ENCODE measurements at regions not wholly inside any gene's neighbourhood (a gene's known extent, or its start where the extent isn't known, plus 50 kb on each side); places are given as distances from the start of the nearest gene placed in this dataset.

DNA sequence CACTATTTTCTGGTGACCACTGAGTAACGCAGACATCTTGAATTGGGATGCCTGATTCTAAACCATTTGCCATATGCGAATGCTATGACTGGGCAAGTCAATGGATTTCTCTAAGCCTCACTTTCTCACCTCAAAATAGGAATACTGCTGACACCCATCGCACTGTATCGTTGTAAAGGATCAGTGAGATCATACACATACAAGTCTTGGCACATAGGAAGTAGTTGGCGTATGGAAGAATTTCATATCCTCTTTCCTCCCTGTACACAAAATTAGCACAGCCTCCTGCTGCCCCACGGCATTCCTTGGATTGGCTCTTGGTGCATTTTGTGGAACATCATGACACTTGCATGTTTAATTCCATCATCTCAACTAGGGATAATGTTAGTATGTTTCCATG, 366.9 kb downstream of the CMPK2 start:
- TF ChIP-seq, protein P1, sequence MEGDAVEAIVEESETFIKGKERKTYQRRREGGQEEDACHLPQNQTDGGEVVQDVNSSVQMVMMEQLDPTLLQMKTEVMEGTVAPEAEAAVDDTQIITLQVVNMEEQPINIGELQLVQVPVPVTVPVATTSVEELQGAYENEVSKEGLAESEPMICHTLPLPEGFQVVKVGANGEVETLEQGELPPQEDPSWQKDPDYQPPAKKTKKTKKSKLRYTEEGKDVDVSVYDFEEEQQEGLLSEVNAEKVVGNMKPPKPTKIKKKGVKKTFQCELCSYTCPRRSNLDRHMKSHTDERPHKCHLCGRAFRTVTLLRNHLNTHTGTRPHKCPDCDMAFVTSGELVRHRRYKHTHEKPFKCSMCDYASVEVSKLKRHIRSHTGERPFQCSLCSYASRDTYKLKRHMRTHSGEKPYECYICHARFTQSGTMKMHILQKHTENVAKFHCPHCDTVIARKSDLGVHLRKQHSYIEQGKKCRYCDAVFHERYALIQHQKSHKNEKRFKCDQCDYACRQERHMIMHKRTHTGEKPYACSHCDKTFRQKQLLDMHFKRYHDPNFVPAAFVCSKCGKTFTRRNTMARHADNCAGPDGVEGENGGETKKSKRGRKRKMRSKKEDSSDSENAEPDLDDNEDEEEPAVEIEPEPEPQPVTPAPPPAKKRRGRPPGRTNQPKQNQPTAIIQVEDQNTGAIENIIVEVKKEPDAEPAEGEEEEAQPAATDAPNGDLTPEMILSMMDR (conservative IDR thresholded peaks at IDR 0.05), result no peak
- TF ChIP-seq EZH2 (IDR thresholded peaks at IDR 0.05; ENCODE audit: low read depth), result no peak

All from PC-9 (cell line).